ENCODE measurements at regions not wholly inside any gene's neighbourhood (a gene's known extent, or its start where the extent isn't known, plus 50 kb on each side); places are given as distances from the start of the nearest gene placed in this dataset.
"Not testable (repeated sequence)": the region's sequence is repeated elsewhere in the genome, so short reads cannot be mapped to it uniquely, and the experiment has no call there.

DNA sequence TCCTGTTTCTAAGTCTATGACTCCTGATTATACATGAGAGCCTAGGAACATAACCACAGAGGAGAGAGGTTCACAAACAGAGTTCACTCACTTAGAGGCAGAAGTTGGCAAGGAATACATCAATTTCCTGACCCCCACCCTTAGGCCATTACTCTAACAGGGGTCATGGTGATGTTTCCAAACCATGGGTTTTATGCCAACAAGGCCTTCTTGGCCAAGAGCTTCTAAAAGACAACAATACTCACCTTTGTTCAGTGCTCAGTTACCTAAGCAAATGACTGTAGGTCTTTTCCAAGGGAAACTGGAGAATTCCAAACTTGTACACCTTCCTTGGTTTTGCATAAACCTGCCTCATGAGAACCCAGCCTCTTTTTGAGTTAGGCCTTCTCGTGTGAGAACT is 52.6 kb downstream of the ERICH4 start:
- H2AFZ ChIP-seq (ENCODE audit: low read length, unreplicated experiment), result no peak overlapping the region
- H3K4me3 ChIP-seq (ENCODE audit: low read depth, low read length), result no peak overlapping the region
- H3K36me3 ChIP-seq (ENCODE audit: insufficient read depth, low read length), result no peaks in the 10 kb centered on the region
- H3K27me3 ChIP-seq (ENCODE audit: insufficient read depth, low read length), result peaks cover 18% of the 10 kb centered on the region
- no peak overlapping the region for H3K27ac ChIP-seq (ENCODE audit: low read depth, low read length)
- no peaks in the 10 kb centered on the region for H3K4me1 ChIP-seq (ENCODE audit: control insufficient read depth, insufficient read depth, low read length, unreplicated experiment)
- no peaks in the 10 kb centered on the region for H3K79me2 ChIP-seq (ENCODE audit: control insufficient read depth, insufficient read depth, low read length, unreplicated experiment)

DNA sequence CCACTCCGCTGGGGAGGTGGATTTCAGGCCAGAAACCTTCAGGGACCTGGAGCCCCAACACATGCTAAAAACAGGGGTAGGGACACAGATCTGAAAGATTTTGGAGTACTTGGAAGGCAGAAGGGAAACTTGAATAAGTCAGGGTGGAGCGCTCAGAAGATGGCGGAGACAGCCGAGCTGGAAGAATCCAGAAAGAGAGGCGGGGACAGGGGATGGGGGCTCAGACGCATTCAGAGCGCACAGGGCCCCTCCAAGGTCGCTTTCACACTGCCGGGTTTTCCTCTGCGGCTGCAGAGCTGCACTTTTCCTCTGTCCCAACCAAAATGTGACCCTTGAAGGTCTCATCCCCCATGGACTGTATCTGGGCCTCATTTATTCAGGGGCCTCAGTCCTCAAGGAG is 56.9 kb downstream of the ERICH4 start:
- Histone ChIP-seq H3K27me3 (ENCODE audit: insufficient read depth, low read length) (peaks cover 12% of the 10 kb centered on the region), H3K4me3 (ENCODE audit: low read depth, low read length) (no peak overlapping the region), H2AFZ (ENCODE audit: low read length, unreplicated experiment) (no peak overlapping the region), H3K36me3 (ENCODE audit: insufficient read depth, low read length) (no peaks in the 10 kb centered on the region), H3K27ac (ENCODE audit: low read depth, low read length) (no peak overlapping the region), H3K4me1 (ENCODE audit: control insufficient read depth, insufficient read depth, low read length, unreplicated experiment) (no peaks in the 10 kb centered on the region), H3K79me2 (ENCODE audit: control insufficient read depth, insufficient read depth, low read length, unreplicated experiment) (no peaks in the 10 kb centered on the region)

DNA sequence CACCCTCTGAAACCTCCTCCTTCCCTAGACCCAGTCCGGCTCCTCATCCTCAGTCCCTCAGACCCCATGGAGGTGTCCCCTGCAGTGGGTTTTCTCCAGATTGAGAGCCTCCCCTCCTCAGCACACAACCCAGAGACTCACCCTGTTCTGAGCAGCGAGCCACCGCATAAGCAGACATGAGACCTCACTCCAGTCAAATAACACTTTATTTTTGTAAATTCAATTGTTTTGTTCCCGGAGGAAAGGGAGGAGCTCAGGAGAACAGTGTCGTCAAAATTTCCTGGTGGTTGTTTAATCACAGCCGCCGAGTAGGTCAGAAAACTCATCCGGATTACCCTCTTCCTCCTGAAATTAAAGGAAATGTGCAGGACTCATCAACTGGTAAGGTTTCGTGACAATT is 57.5 kb downstream of the ERICH4 start:
- no peaks in the 10 kb centered on the region for H3K4me1 ChIP-seq (ENCODE audit: control insufficient read depth, insufficient read depth, low read length, unreplicated experiment)
- no peak overlapping the region for H2AFZ ChIP-seq (ENCODE audit: low read length, unreplicated experiment)
- no peaks in the 10 kb centered on the region for H3K36me3 ChIP-seq (ENCODE audit: insufficient read depth, low read length)
- peaks cover 12% of the 10 kb centered on the region for H3K27me3 ChIP-seq (ENCODE audit: insufficient read depth, low read length)
- H3K27ac ChIP-seq (ENCODE audit: low read depth, low read length), result no peak overlapping the region
- H3K4me3 ChIP-seq (ENCODE audit: low read depth, low read length), result no peak overlapping the region
- no peaks in the 10 kb centered on the region for H3K79me2 ChIP-seq (ENCODE audit: control insufficient read depth, insufficient read depth, low read length, unreplicated experiment)

DNA sequence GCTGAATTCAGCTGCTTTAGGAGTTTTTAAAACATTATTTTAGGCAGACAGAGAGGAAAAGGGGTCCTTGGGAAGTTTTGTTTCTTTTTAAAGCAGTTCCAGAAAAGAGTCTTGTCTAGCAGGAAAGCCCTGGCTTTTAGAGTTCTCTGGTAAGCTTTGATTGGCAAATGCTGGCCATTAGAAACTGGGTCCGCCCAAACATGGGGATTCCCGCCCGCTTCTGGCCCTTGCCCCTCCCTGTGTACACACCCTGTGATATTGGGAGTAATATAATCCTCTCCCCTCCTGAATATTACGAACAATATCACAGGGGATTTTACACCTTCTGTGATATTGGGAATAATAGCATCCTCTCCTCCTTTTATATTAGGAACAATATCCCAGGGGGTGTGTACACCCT is 58.9 kb downstream of the ERICH4 start:
- no peak overlapping the region for H3K4me3 ChIP-seq (ENCODE audit: low read depth, low read length)
- no peaks in the 10 kb centered on the region for H3K36me3 ChIP-seq (ENCODE audit: insufficient read depth, low read length)
- H3K4me1 ChIP-seq (ENCODE audit: control insufficient read depth, insufficient read depth, low read length, unreplicated experiment), result no peaks in the 10 kb centered on the region
- H2AFZ ChIP-seq (ENCODE audit: low read length, unreplicated experiment), result no peak overlapping the region
- H3K79me2 ChIP-seq (ENCODE audit: control insufficient read depth, insufficient read depth, low read length, unreplicated experiment), result no peaks in the 10 kb centered on the region
- peaks cover 12% of the 10 kb centered on the region for H3K27me3 ChIP-seq (ENCODE audit: insufficient read depth, low read length)
- H3K27ac ChIP-seq (ENCODE audit: low read depth, low read length), result no peak overlapping the region

DNA sequence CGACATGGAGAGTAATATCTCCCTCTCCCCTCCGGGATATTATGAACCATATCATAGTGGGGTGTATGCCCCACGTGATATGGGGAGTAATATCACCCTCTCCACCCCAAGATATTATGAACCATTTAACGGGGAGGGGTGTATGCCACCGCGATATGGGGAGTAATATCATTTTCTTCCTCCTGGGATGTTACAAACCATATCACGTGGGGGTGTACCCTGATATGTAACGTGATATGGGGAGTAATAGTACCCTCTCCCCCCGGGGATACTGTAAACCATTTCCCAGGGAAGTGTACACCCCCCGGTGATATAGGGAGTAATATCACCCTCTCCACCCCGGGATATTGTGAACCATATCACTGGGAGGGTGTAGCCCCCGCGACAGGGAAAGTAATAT is 62.1 kb downstream of the ERICH4 start:
- Histone ChIP-seq H3K27me3 (ENCODE audit: insufficient read depth, low read length) (no peaks in the 10 kb centered on the region; the same call in 1 of the 2 replicates), H3K27ac (ENCODE audit: low read depth, low read length) (no peak overlapping the region), H3K79me2 (ENCODE audit: control insufficient read depth, insufficient read depth, low read length, unreplicated experiment) (no peaks in the 10 kb centered on the region), H3K4me3 (ENCODE audit: low read depth, low read length) (no peak overlapping the region), H3K4me1 (ENCODE audit: control insufficient read depth, insufficient read depth, low read length, unreplicated experiment) (no peaks in the 10 kb centered on the region), H3K36me3 (ENCODE audit: insufficient read depth, low read length) (no peaks in the 10 kb centered on the region), H2AFZ (ENCODE audit: low read length, unreplicated experiment) (no peak overlapping the region)

DNA sequence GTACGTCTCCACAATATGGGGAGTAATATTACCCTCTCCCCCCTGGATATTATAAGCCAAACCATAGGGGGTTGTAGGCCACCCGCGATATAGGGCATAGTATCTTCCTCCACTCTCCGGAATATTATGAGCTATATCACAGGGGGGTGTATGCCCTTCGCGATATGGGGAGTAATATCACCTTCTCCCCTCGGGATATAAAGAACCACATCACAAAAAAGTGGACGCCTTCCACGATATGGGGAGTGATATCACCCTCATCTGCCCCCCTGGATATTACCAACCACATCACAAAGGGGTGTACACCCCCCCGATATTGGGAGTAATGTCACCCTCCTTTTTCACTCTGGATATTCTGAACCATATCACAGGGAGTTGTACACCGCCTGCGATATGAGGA is 65.5 kb upstream of the CEACAM21 start:
- Histone ChIP-seq H3K79me2 (ENCODE audit: control insufficient read depth, insufficient read depth, low read length, unreplicated experiment) (no peaks in the 10 kb centered on the region), H3K27me3 (ENCODE audit: insufficient read depth, low read length) (peaks cover 40% of the 10 kb centered on the region), H3K4me1 (ENCODE audit: control insufficient read depth, insufficient read depth, low read length, unreplicated experiment) (no peaks in the 10 kb centered on the region), H3K36me3 (ENCODE audit: insufficient read depth, low read length) (no peaks in the 10 kb centered on the region), H2AFZ (ENCODE audit: low read length, unreplicated experiment) (no peak overlapping the region), H3K4me3 (ENCODE audit: low read depth, low read length) (no peak overlapping the region), H3K27ac (ENCODE audit: low read depth, low read length) (no peak overlapping the region)

DNA sequence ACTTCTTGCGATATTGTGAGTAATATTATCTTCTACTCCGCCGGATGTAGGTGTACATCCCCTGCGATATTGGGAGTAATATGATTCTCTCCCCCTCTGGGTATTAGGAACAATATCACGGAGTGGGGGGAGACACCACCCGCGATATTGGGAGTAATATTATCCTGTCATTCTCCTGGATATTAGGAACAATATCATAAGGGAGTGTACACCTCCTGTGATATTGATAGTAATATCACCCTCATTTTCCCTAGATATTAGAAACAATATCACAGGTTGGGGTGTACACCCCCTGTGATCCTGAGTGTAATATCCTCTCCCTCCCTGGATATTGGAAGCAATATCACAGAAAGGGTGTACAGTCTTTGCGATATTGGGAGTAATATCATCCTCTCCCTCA is 64.3 kb upstream of the CEACAM21 start:
- no peak overlapping the region for H2AFZ ChIP-seq (ENCODE audit: low read length, unreplicated experiment)
- H3K4me1 ChIP-seq (ENCODE audit: control insufficient read depth, insufficient read depth, low read length, unreplicated experiment), result no peaks in the 10 kb centered on the region
- H3K79me2 ChIP-seq (ENCODE audit: control insufficient read depth, insufficient read depth, low read length, unreplicated experiment), result no peaks in the 10 kb centered on the region
- peaks cover 47% of the 10 kb centered on the region for H3K27me3 ChIP-seq (ENCODE audit: insufficient read depth, low read length)
- no peak overlapping the region for H3K27ac ChIP-seq (ENCODE audit: low read depth, low read length)
- H3K4me3 ChIP-seq (ENCODE audit: low read depth, low read length), result no peak overlapping the region
- no peaks in the 10 kb centered on the region for H3K36me3 ChIP-seq (ENCODE audit: insufficient read depth, low read length)

DNA sequence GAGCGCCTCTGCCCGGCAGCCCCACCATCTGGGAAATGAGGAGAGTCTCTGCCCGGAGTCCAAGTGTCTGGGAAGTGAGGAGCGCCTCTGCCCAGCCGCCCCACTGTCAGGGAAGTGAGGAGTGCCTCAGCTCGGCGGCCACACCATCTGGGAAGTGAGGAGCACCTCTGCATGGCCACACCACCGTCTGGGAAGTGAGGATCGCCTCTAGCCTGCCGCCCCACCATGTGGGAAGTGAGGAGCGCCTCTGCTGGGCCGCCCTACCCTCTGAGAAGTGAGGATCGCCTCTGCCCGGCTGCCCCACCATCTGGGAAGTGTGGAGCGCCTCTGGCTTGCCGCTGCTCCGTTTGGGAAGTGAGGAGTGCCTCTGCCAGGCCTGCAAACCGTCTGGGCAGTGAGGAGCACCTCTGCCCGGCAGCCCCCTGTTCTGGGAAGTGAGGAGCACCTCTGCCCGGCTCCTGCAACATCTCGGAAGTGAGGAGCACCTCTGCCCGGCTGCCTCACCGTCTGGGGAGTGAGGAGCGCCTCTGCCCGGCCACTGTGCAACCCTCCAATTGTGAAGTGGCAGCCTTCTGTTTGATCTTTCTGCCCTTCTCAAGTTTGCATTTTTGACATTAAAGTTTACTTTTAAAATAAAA is 60.8 kb upstream of the CEACAM21 start:
- H3K4me3 ChIP-seq (ENCODE audit: low read depth, low read length), result no peak overlapping the region
- H3K27ac ChIP-seq (ENCODE audit: low read depth, low read length), result no peak overlapping the region
- no peak overlapping the region for H2AFZ ChIP-seq (ENCODE audit: low read length, unreplicated experiment)
- H3K4me1 ChIP-seq (ENCODE audit: control insufficient read depth, insufficient read depth, low read length, unreplicated experiment), result no peaks in the 10 kb centered on the region
- no peaks in the 10 kb centered on the region for H3K36me3 ChIP-seq (ENCODE audit: insufficient read depth, low read length)
- no peaks in the 10 kb centered on the region for H3K79me2 ChIP-seq (ENCODE audit: control insufficient read depth, insufficient read depth, low read length, unreplicated experiment)
- H3K27me3 ChIP-seq (ENCODE audit: insufficient read depth, low read length), result peaks cover 70% of the 10 kb centered on the region

DNA sequence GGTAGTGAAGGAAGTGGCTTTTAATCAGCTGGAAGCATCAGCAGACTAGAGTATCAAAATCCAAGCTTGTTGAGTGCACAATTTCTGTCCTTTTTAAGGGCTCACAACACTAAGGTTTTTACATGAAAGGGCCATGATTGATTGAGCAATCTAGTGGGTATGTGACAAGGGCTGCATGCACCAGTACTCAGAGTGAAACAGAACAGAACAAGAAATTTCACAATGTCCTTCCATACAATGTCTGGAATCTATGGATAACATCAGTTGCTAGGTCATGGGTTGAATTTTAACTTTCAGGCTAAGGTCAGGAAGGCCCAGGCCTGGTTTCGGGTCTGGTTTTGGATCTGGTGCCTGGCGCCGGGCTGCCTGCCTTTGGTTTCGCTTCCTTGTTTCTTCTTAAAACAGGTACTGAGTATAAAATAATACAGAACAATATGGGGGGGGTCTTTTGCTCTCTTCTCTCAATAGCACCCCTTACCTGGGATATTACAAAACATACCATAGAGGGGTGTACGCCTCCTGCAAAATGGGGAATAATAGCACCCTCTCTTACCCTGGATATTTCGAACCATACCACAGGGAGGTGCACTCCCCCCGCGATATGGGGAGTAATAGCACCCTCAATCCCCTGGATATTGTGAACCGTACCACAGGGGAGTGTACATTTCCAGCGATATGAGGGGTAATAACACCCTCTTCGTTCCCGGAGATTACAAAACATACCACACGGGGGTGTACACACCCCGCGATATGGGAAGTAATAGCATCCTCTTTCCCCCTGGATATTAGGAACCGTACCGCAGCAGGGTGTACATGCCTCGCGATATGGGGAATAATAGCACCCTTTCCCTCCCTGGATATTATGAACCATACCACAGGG is 59.4 kb upstream of the CEACAM21 start:
- H2AFZ ChIP-seq (ENCODE audit: low read length, unreplicated experiment); H3K79me2 ChIP-seq (ENCODE audit: control insufficient read depth, insufficient read depth, low read length, unreplicated experiment); H3K4me3 ChIP-seq (ENCODE audit: low read depth, low read length); H3K4me1 ChIP-seq (ENCODE audit: control insufficient read depth, insufficient read depth, low read length, unreplicated experiment); H3K27ac ChIP-seq (ENCODE audit: low read depth, low read length); H3K36me3 ChIP-seq (ENCODE audit: insufficient read depth, low read length): not testable (repeated sequence)
- peaks cover 79% of the 10 kb centered on the region for H3K27me3 ChIP-seq (ENCODE audit: insufficient read depth, low read length)

DNA sequence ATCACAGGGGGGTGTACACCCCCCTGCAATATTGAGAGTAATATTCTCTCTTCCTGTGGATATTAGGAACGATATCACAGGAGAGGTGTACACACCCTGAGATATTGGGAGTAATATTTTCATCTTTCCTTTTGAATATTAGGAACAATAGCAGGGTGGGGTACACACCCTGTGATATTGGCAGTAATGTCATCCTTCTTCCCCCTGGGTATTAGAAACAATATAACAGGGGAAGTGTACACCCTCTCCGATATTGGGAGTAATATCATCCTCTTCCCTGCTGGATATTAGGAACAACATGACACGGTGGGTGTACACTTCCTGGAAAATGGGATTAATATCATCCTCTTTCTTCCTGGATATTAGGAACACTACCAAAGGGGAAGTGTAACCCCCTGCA is 57.8 kb upstream of the CEACAM21 start:
- H3K27me3 ChIP-seq (ENCODE audit: insufficient read depth, low read length), result peaks cover 83% of the 10 kb centered on the region

More for the DNA sequence above, 57.8 kb upstream of the CEACAM21 start:
- Histone ChIP-seq H2AFZ (ENCODE audit: low read length, unreplicated experiment) (no peak overlapping the region), H3K27ac (ENCODE audit: low read depth, low read length) (no peak overlapping the region), H3K4me1 (ENCODE audit: control insufficient read depth, insufficient read depth, low read length, unreplicated experiment) (no peaks in the 10 kb centered on the region), H3K36me3 (ENCODE audit: insufficient read depth, low read length) (no peaks in the 10 kb centered on the region), H3K79me2 (ENCODE audit: control insufficient read depth, insufficient read depth, low read length, unreplicated experiment) (no peaks in the 10 kb centered on the region), H3K4me3 (ENCODE audit: low read depth, low read length) (no peak overlapping the region)

Measured in ACC112 (cell line).